ENCODE measurements at regions not wholly inside any gene's neighbourhood (a gene's known extent, or its start where the extent isn't known, plus 50 kb on each side); places are given as distances from the start of the nearest gene placed in this dataset.

GRCh38 chr17:431494-431893, 78.9 kb upstream of the RPH3AL start:
- TF ChIP-seq CTCF (IDR thresholded peaks at IDR 0.05; ENCODE audit: low read depth, low read length), result no peak
- no peak for TF ChIP-seq EZH2phosphoT487 (IDR thresholded peaks at IDR 0.05; ENCODE audit: low read depth)
